ENCODE measurements at regions not wholly inside any gene's neighbourhood (a gene's known extent, or its start where the extent isn't known, plus 50 kb on each side); places are given as distances from the start of the nearest gene placed in this dataset.

DNA sequence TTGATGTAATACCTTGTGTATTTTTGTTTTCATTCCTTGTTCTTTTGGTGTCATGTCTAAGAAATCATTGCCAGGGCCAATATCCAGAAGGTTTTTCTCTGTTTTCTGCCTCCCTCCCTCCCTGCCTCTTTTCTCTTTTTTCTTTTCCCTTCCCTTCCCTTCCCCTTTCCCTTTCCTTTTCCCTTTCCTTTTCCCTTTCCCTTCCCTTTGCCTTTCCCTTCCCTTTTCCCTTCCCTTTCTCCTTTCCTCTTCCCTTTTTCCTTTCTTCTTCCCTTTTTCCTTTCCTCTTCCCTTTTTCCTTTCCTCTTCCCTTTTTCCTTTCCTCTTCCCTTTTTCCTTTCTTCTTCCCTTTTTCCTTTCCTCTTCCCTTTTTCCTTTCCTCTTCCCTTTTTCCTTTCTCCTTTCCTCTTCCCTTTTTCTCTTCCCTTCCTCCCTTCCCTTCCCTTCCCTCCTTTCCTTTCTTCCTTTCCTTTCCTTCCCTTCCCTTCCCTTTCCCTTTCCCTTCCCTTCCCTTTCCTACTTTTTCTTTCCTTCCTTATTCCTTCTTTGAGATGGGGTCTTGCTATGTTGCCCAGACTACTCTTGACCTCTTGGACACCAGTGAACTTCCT, 646.1 kb downstream of the RAPGEF2 start:
- no peak for DNase-seq

DNA sequence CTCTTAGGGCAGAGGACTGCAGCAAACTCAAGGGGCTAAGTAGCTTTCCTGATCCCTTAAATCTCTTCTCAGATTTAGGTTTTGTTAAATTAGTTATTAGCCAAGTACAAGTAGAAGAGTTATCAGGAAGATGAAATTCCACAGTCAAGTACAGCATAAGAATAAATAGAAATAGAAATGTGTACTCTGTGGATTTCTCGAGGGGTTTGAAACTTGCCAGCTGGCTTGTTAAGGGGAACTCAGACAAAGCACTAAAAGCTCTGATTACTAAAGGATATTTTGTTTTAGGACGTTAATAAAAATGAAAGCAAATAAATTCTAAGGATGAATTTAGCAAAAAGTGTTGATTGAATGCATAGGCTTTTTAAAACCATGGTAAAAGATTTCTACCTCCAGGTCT, 654.6 kb downstream of the RAPGEF2 start:
- no peak for DNase-seq

DNA sequence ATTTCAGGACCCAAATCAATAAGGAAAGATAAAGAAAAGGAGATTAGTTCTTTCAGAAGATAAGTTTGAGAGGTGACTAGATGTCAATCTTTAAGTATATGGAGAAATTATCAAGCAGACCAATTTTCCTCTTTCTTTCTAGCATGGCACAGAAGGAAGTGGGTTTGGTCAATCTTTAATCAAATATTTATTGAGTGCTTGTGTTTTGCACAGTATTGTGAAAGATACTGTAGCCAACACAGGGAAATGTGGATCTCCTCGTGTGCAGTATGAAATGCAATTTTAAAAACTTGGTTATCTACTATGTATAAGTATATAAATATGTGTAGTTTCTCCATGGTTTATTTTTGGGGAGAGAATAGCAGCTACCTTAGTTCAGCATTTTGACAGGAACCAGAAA, 655.2 kb downstream of the RAPGEF2 start:
- no peak for DNase-seq

GRCh38 chr4:159762672-159763071, 659.8 kb downstream of the RAPGEF2 start:
- no peak for DNase-seq

DNA sequence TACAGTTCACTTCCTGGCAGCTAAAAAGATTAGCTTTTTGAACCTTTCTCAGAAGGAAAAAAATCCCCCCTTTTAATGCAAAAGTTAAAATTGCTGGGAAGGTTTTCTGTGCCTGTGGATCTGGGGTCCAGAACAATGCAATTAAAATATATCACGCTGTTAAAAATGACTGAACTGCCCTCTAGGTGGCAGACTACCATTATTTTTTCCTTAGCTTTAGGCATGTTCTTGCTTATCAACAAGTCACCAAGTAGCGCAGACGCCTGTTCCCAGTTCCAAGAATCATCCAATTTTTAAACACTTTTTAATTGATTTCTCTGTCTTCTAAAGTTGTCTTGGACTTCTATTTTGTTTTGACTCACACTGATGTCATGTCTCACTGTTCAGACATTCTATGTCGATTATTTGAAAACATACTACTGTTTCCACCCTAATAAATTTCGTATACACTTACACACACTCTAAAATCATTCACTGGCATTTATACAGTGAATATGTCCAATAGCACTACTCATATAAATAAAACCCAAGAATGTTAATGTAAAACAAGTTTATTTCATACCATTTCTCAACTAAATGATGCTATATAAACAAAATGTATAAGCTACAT, 661.6 kb downstream of the RAPGEF2 start:
- DNase-seq: peak; percentile 2 to 60

DNA sequence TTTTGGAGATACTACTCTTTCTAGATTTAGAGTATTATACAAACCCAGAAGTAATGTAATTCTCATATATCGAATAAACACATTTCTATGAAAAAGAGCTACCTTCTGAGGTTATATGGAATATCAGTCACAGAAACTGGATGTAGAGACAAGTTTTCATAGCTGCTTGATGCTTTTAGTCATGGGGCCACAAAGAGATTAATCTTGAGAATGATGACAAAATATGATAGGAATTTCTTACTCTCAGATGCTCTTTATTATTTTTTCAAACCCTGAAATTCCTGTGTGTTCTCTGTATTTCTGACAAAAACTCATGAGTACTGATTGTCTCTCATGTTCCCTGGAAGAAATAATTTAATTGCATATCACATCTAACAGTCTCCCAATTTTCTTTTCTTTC, 662.5 kb downstream of the RAPGEF2 start:
- no peak for DNase-seq

DNA sequence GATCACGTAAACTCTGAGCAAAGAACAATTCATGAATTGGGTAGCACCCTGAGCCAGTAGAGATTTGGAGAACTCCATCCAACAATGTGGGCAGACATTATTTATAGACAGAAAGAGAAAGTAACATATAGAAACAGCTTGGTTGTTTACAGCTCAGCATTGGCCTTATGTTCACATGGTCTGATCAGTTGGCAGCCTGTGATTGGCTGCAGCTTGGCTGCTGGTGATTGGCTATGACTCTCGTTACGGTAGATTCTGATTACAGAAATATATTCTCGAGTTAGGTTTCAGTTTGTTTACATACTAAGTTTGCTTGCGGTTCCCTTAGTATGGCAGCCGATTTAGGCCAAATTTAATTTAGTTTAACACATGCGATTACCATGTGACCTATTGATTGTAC, 663.4 kb downstream of the RAPGEF2 start:
- DNase-seq: no peak

DNA sequence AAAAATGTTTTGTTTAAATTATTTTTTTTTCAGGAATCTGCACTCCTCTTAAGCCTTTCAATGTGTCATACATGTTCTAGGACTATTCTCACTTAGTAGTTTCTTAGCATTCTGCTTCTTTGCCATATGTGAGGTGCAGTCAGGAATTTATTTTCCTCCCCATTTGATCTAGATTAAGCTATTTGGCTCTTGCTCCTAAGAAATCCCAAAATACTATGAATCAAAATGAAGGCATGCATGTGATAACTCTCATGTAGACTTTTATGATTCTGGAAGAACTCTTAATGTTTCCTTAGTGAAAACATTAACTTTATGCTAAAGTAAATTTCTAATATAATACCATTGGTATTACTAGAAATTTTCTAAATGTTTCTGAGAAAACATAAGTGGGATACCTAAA, 664.5 kb downstream of the RAPGEF2 start:
- no peak for DNase-seq

- no peak for DNase-seq
These were observed 665.1 kb downstream of the RAPGEF2 start for GRCh38 chr4:159768016-159768415.

- DNase-seq: no peak
These were observed 667.5 kb downstream of the RAPGEF2 start for GRCh38 chr4:159770401-159770800.

- no peak for DNase-seq
These were observed 668.1 kb downstream of the RAPGEF2 start for GRCh38 chr4:159770969-159771368.

DNA sequence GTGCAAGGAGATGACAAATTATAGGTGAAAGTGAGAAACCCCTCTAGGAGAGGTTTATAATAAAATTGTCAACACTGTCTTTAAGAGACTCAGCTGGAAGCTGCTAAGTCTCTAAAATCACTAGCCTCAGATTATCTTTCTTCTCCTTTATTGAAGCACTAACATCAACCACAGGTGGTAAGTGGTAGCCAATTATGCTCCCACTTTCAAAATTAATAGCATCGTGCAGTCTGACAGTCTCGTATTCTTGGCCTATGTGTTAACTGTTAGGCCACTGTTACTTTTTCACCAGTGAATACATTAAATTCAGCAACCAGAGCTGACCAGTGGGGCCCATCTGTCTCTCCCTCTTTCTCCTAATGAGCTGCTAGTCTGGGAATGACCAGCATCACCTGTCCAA, 674.1 kb downstream of the RAPGEF2 start:
- no peak for DNase-seq

GRCh38 chr4:159777689-159778088, 674.8 kb downstream of the RAPGEF2 start:
- no peak for DNase-seq

DNA sequence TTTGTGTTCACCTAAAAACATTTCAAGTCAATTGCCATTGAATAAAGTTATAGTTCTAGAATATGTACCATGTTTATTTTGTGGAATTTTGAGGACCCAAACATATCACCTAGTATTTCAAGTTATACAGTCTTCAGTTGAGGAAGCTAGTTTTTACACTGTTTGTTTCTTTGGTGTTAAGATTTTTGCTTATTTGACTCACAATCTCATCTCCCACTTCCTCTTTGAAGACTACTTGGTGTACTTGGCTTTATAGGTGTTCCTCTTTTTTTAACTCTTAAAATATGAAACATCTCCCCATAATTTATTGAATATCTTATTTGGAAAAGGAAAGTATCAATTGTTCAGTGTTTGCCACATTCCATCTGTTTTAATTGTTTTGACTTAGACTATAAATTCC, 675.4 kb downstream of the RAPGEF2 start:
- DNase-seq: no peak

GRCh38 chr4:159779716-159780115, 676.8 kb downstream of the RAPGEF2 start:
- DNase-seq: no peak

DNA sequence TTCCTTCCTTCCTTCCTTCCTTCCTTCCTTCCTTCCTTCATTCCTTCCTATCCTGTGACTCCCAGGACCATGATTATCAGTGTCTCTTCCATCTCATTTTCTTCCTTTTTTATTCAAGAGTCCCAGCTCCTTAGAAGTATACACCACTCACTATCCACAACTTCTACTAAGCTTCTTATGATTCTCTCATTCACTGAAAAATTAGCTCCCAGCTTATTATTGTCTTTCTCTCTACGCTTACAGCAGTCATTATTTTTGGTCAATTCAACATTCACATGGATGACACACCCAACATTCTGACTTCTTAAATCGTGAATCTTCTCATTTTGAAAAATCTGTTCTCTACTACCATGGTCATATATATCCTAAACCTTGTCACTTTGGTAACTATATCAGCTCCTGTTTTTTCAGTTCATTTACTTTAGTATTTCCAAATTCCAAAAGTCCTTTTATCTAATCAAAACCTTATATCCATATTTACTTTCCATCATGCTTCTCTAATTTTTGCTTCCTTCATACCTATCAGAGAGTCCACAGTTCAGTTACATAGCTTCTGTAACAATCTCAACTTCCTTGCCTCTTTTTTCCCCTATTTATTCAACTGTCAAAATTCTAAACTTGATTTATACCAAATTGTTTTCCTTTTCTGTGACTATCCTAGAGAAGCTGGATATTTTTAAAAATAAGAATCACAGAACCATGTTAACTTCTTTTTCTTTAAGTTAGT, 677.5 kb downstream of the RAPGEF2 start:
- DNase-seq: no peak

GRCh38 chr4:159787901-159788300, 685.0 kb downstream of the RAPGEF2 start:
- no peak for DNase-seq

GRCh38 chr4:159791334-159791733, 688.5 kb downstream of the RAPGEF2 start:
- DNase-seq: no peak

DNA sequence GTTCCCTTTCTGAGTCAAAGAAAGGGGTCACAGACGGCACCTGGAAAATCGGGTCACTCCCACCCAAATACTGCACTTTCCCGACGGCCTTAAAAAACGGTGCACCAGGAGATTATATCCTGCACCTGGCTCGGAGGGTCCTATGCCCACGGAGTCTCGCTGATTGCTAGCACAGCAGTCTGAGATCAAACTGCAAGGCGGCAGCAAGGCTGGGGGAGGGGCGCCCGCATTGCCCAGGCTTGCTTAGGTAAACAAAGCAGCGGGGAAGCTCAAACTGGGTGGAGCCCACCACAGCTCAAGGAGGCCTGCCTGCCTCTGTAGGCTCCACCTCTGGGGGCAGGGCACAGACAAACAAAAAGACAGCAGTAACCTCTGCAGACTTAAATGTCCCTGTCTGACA, 701.7 kb downstream of the RAPGEF2 start:
- DNase-seq: peak in 1 of 2 experiments; percentile 12

GRCh38 chr4:159823743-159824142, 720.9 kb downstream of the RAPGEF2 start:
- no peak for DNase-seq

- DNase-seq: no peak
These were observed 725.8 kb downstream of the RAPGEF2 start for GRCh38 chr4:159828687-159829086.

- DNase-seq: no peak
These were observed 726.3 kb downstream of the RAPGEF2 start for GRCh38 chr4:159829184-159829583.

DNA sequence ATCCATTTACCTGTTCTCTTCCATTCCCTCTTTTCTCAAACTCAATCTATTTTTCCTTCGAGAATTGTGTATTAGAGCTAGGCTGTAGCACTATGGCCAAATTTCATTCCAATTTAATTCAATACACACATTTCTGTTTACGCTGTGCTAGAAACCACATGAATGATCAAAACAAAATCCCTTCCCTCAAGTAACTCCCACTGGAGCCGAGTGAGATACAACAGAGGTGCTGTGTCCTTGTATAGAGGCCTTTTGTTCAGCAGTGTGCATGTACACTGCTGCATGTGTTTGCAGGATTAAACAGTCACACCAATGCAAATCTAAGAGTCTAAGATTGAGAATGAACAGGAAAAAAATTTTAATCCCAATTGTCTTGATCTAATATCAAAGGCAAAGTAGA, 734.2 kb downstream of the RAPGEF2 start:
- DNase-seq: no peak

DNA sequence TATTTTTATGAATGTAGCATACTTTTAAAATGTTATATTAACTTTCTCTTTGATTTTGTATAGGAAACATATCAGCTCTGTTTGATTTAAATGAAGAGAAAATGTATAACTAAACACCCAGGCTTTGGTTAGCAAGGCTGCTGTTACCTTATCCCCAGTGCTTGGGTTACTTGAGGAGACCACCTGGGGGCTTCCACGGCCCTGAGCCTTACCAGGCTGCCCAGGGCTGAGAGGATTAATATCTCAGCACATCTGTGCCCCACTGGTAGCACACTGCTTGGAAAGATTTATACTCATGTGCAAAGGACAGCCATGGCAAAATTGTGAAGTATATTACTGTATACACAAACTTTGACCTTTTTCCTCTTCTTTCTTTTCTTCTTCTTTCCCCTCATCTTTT, 752.9 kb downstream of the RAPGEF2 start:
- DNase-seq: no peak

DNA sequence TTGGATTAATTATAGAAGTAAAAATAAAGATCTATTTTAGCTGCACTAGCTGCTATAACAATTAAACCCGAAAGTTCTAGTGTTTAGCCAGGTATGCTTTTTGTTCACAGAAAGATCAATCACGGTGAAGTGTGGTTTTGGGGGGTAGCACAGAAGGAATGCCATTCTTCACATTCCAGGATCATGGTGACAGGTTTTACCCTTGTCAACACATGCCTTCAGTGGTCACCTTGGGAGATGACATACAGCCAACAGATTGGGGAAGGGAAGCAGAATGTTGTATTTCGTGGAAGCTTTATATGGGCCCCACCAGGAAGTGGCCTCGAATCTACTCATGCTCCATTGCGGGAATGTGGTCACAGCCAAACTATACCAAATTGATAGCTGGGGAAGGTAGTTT, 753.6 kb downstream of the RAPGEF2 start:
- no peak for DNase-seq
